ENCODE measurements at regions not wholly inside any gene's neighbourhood (a gene's known extent, or its start where the extent isn't known, plus 50 kb on each side); places are given as distances from the start of the nearest gene placed in this dataset.

DNA sequence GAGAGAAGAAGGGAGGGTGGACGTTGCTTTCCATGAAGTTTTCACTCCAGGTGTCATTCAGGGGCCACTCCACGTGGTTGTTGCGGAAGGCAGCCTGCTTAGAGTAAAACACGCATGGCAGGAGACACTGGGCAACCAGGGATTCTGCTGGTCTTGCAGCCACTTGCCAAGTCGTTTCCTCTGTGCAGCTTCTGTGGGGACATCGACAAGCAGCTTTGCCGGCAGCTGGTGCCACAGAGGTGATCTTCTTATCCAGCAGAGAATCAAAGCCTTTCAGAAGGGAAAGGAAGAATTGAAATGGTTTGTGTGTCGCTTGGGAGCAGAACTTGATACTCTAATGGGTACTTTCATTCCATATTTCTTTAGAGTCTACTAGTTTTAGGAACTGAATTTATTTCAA lies 867.1 kb upstream of the TENM3 start:
- TF ChIP-seq ZNF704 (CRISPR knock-in tag; IDR thresholded peaks at IDR 0.05; ENCODE audit: borderline replicate concordance) (no peak), ATRX (CRISPR knock-in tag; IDR thresholded peaks at IDR 0.05; ENCODE audit: borderline replicate concordance) (no peak), MTERF4 (CRISPR knock-in tag; IDR thresholded peaks at IDR 0.05) (no peak), ZNF629 (CRISPR knock-in tag; conservative IDR thresholded peaks at IDR 0.05) (no peak)
- TF ChIP-seq, protein P1, sequence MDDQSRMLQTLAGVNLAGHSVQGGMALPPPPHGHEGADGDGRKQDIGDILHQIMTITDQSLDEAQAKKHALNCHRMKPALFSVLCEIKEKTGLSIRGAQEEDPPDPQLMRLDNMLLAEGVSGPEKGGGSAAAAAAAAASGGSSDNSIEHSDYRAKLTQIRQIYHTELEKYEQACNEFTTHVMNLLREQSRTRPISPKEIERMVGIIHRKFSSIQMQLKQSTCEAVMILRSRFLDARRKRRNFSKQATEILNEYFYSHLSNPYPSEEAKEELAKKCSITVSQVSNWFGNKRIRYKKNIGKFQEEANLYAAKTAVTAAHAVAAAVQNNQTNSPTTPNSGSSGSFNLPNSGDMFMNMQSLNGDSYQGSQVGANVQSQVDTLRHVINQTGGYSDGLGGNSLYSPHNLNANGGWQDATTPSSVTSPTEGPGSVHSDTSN (CRISPR knock-in tag; IDR thresholded peaks at IDR 0.05; ENCODE audit: borderline replicate concordance), result no peak

All from HepG2 (cell line).